Skeletal muscle cell (primary cell): ENCODE measurements at regions not wholly inside any gene's neighbourhood (a gene's known extent, or its start where the extent isn't known, plus 50 kb on each side); places are given as distances from the start of the nearest gene placed in this dataset.
"Not testable (repeated sequence)": the region's sequence is repeated elsewhere in the genome, so short reads cannot be mapped to it uniquely, and the experiment has no call there.

Source experiments
- DNase-seq: peaks from one replicate; pipeline ENCODE4 v3.0.0-alpha.2; 2010; ENCODE audit warnings: low read depth
- H3K4me3 ChIP-seq: 2 replicates; pipeline ENCODE4 v1.5.1; 2011; ENCODE audit warnings: low read depth, mild to moderate bottlenecking, control low read depth, low read length, moderate library complexity

DNA sequence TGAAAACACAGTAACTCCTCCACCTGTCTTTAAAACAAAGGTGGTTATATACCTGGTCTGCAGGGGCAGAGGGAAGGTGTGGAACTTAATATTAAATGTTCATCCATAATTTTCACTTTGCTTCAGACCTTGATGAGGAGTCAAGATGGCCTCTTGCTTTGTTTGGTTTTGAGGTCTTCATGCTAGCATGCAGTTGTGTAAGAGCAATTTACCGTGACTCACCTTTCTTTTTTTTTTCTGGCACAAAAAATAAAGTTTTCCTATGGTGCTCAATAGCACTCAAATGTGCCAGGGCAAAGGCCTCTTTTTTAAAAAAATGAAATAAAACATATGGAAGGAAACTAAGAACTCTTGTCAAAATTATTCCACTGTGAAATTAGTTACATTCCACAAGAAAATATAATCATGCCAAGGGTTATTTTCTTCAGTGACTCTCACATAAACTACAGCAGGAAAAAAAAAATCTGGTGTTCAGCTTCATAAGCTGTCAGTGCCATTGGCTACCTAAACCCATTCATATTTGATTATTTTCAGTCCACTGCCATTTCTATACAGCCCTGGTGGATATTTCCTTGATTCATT lies 128.2 kb downstream of the SLC7A11 start:
- peak; percentile 40 for DNase-seq

DNA sequence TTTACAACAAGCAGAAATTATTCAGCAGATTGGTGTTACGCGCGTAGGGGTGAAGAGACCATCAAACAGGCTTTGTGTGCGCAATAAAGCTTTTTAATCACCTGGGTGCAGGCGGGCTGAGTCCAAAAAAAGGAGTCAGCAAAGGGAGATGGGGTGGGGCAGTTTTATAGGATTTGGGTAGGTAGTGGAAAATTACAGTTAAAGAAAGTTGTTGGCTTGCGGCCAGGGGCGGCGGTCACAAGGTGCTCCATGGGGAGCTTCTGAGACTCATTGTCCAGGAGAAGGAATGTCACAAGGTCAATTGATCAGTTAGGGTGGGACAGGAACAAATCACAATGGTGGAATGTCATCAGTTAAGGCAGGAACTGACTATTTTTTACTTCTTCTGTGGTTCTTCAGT lies 129.3 kb downstream of the SLC7A11 start:
- not testable (repeated sequence) for H3K4me3 ChIP-seq, DNase-seq

More for the DNA sequence above, 128.2 kb downstream of the SLC7A11 start:
- H3K4me3 ChIP-seq: no peak overlapping the region

DNA sequence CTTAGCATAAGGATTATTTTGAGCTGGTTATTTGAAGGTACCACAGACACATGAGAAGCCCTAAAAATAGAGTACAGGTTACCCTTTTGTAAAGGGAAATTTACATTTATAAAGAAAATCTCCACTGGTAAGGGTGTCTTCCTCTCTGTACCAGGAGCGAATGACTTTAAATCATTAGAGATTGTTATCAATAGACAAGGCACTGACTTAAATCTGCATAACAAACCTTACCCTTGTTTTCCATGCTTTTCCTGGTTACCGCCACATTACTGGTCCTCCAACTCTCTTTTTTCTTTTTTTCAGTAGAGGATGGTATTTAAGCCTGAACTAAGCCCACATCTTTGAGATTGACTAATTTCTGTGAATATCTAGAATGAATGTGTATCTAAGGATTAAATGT lies 129.8 kb downstream of the SLC7A11 start:
- H3K4me3 ChIP-seq: no peak overlapping the region
- DNase-seq: no peak

DNA sequence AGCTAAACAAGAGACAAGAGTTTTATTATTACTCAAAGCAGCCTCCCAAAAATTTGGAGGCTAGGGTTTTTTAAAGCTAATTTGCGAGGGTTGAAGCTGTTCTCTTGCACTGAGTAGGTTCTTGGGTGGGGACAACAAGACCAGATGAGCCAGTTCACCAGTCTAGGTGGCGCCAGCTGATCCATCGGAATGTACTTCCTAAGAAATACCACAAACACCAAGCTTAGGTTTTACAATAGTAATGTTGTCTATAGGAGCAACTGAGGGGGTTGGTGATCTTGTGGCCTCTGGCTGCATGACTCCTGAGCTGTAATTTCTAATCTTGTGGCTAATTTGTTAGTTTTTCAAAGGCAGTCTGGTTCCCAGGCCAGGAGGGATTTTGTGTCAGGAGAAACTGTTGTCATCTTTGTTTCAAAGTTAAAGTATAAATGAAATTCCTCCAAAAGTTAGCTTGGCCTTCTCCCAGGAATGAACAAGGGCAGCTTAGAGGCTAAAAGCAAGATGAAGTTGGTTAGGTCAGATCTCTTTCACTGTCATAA lies 130.6 kb downstream of the SLC7A11 start:
- no peak overlapping the region for H3K4me3 ChIP-seq
- no peak for DNase-seq

DNA sequence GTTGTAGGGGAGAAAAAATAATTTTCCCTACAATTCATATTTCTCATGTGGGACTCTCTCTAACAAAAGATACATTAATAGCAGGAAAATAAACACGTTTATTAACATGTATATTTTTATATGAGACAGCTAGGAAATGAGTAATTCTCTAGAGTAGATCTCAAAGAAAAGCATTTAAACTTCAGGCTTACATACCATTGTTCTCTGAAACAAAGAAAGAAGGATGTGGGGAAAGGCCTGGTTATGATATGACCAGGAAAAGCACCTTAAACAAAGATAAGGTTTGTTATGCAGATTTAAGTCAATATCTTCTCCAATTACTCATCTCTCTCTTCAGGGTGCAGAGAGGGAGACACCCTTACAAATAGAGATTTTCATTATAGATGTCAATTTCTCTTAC lies 131.3 kb downstream of the SLC7A11 start:
- DNase-seq: no peak

DNA sequence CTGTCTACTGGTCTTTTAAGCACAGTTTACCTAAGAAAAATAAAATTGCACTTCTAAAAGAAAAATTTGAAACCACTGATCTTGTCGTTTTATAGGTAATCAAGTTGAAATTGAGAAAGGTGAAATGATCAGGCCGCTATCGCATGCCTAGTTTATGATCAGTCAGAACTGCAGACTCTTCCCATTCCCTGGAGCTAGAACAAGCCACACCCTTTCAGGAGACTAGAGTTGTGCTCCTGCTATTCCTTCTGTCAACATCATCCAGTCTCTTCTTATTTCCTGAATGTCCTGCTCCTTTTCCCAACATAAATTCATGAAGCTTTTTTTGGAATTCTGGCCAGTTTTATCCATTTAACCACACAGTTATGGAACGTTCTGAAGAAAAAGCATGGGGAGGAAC lies 135.1 kb downstream of the SLC7A11 start:
- DNase-seq: no peak
- H3K4me3 ChIP-seq: no peak overlapping the region

More for the DNA sequence above, 131.3 kb downstream of the SLC7A11 start:
- H3K4me3 ChIP-seq: no peak overlapping the region

DNA sequence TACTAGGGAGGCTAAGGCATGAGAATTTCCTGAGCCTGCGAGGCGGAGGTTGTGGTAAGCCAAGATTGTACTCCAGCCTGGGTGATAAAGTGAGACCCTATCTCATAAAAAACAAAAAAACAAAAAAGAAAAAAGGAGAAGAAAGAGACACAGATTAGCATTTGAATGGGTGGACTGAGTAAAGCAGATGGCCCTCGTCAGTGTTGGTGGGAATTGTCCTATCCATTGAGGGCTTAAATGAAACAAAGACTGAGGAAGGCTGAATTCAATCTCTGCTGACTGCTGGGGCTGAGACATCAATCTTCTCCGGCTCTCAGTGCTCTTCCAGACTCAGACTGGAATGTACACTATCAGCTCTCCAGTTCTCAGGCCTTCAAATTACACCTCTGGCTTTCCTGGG lies 136.8 kb downstream of the SLC7A11 start:
- no peak overlapping the region for H3K4me3 ChIP-seq
- DNase-seq: no peak

DNA sequence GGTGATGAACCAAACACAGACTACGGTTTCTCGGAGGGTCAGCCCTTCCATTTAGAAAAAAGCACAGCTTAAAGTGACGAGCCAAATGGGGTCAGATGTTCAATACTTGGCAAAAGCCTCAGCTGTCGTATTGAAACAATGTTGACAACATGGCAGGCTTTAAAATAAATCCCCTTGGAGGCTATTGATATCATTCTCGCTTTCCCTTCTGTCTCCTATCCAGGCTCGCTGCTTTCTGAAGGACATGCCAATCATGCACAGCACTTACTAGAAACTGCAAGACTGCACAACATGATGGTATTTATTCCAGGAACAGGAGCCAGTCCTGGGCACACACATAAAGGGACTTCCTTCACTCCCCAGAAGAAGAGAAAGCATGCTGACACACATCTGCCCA lies 137.9 kb downstream of the SLC7A11 start:
- DNase-seq: no peak
- no peak overlapping the region for H3K4me3 ChIP-seq

DNA sequence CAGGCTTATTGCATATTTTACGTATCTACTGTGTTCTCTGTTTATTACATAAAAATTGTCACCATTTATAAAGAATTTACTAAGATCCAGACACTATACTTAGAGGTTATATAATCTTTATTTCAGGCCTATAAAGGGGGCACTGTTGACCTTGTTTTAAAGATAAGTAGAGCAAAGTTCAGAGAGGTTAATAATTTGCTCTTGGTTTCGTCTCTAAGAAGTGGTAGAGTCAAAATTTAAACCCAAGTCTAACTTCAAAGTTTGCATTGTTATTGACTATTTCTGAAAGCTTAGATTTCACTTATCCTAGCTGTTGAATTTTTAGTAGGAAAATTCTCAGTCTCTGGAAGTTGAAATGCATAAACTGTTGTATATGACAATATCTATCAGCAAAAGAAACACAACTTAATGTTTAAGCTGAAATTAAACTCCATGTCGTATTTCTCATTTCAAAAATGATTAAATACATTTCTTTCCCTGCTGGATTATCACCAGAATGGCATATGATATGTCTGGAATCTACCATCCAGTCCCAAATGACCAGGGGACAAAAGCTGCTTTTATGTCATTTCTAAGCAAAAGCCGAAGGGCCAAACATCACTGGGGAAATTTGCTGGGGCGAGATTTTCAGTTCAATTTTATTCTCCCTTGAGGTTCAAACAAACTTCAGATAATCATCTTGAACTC lies 138.4 kb downstream of the SLC7A11 start:
- H3K4me3 ChIP-seq: no peak overlapping the region
- DNase-seq: no peak

DNA sequence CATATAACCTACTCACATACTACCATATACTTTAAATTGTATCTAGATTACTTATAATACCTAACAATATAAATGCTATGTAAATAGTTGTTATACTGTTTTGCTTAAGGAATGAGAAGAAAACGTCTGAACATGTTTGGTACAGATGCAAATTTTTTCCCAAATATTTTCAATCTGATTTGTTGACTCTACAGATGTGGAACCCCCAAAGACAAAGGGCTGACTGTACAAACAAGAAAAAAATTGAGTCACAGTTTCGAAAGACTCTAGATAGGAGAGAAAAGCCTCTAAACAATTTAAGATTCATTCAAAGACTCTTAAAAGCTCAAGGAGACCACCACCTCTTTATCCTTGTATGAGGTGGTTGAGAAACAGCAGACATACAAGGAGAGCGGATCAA lies 142.8 kb downstream of the SLC7A11 start:
- no peak overlapping the region for H3K4me3 ChIP-seq
- no peak for DNase-seq

DNA sequence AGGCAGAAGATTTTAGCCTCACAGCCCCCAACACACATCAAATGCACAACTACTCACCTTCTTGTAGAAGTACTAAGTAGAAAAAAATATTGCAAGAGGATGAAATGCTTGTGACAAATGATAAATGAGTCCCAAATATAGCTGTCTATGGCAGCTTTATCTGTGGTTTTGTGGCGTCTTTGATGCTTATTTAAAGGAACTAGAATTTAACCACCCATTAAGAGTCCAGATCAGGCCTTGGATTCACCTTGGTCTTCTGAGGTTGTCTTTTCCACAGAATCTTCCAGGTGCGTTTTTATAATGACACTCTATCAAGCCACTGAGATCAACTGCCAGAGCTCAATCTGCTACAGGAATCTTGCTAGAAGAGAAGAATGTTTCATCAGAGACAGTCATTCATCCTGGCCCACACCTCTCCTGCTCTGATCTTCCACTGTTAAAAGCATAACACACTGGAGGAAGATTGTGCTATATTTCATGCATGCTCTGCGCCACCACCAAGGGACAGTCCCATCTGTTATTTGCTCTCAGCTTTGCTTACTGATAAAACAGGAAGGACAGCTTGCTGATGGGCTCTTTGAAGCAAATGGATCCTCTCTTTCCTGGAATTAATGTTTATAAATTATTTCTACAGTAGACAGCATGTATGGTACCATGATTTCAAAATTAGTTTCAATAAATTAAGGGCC lies 144.1 kb downstream of the SLC7A11 start:
- DNase-seq: no peak
- no peak overlapping the region for H3K4me3 ChIP-seq

DNA sequence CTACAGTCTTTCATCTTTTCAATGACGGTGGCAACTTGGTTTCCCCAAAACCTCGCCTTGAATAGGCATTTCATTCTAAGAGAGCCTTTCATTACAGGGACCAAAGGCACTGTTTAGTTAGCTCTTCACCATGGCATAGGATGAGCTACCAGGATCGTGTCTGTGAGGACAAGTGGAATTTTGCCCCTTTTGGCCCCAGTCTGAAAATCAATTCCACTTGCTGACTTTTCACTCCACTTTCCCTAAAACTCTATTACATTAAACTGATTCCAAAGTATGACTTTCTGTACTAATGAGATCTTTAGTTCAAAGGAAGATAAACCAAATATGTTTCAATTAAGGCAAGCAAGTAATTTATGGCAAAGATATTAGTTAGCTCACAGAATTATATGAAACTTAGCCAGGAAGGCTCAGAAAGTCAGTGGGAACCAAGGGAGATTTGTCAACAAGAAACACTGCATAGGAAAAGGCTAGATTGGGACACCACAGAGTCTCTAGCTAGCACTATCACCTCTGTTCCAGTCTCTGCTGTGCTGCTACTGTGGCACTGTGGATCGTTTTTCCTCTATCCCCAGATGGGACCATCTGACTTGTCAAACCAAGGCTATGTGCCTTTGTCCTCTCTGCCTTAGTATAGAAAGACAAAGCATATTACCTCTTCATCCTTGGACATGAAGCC lies 145.6 kb downstream of the SLC7A11 start:
- DNase-seq: no peak
- H3K4me3 ChIP-seq: no peak overlapping the region

DNA sequence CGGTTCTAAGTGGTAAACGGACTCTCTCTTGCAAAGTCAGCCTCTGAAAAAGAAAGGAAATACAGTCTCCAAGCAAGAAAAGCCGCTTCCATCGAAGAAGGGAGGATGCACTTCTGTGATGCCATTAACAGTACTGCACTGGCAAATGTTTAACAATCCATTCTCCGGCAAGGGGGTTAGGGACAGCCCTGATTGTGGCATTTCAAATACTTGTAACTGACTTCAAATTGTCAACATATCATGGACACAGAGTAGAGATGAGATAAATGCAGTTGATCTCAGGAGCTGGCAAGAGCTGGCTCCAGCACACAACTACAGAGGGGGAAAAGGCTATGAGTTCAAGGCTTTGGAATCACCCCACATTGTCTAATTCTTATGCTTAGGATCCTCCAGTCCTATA lies 146.8 kb downstream of the SLC7A11 start:
- no peak for DNase-seq
- no peak overlapping the region for H3K4me3 ChIP-seq

DNA sequence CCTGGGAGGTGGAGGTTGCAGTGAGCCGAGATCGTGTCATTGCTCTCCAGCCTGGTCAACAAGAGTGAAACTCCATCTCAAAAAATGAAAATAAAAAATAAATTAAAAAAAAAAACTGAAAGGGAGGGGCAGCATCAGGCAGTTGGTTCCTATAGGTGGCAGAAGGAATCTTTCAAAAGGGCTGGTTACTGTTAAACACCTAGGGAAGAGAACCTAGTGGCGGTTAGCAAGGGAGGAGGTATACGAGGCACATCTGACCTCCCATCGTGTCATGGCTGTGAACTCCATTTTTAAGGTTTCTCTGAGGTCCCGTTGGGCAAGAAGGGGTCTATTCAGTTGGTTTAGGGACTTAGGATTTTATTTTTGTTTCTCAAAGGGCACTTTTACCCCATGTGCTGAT lies 150.1 kb downstream of the SLC7A11 start:
- no peak for DNase-seq
- H3K4me3 ChIP-seq: no peak overlapping the region

DNA sequence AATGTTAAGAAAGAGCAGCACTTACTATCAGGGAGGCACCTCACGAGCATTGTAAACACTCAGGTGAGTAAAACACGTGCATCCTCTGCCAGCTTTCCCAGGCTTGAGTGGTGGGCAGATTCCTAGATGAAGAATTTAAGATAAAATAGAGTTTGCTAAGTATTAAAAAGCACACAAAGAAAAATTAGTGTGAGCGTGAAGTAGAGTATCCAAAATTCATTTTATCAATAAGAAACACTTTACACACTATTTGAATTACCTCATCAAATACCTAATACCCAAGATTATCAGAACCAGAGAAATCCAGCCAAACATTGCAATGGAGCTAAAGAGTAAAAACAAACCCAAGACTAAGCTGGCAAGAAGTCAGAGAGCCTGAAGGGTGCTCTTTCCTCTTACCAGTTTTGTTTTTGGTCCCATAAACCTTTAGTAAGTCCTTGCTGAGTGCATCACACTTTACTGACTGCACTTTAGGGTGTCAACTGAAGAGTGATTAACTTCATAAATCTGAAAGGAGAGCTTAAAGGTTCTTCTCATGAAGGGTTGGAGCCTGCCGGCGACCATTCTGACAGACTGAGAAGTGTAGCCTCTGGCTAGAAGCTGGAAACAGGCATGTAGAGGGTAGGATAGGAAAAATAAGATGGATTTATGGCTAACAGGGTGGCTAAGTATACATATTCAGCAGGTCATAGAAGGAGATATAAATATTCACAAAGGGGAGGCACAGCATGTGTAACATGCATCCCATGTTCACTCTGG lies 151.1 kb downstream of the SLC7A11 start:
- no peak for DNase-seq
- no peak overlapping the region for H3K4me3 ChIP-seq

DNA sequence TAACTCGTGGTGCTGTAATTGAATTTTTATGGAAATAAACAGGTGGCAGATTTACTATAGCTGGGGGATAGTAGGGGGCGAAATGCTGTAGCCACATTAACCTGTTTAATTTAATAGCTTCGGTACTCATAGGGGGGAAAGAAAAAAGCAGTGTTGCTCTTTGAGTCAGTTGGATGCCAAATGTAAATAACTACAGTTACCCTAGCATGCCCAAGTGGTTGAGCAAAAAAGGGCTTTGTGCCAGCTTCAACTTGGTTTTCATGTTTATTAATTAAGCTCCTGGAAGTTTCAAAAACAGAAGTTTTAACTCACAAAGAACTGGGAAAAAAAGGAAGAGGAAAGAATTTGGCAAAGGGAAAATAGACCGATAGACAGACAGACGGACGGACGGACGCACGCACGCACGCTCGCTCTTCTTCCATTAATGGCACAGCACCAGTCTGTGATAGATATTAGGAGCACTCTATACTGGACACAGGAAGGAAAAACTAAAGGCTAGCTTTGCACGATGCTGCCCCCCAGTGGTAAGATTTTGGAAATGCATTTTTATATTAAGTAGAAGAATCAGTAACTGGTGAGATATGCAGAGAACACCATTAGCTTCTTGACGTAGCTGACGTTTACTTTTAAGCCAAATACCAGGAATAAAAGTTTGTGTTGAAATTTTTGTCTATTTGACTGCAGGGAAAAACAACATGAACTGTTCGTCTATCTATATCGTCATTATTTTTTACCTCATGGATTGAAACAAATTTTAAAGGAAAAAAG lies 151.8 kb downstream of the SLC7A11 start:
- DNase-seq: peak; percentile 43
- peak overlapping the region; percentile 34 for H3K4me3 ChIP-seq

DNA sequence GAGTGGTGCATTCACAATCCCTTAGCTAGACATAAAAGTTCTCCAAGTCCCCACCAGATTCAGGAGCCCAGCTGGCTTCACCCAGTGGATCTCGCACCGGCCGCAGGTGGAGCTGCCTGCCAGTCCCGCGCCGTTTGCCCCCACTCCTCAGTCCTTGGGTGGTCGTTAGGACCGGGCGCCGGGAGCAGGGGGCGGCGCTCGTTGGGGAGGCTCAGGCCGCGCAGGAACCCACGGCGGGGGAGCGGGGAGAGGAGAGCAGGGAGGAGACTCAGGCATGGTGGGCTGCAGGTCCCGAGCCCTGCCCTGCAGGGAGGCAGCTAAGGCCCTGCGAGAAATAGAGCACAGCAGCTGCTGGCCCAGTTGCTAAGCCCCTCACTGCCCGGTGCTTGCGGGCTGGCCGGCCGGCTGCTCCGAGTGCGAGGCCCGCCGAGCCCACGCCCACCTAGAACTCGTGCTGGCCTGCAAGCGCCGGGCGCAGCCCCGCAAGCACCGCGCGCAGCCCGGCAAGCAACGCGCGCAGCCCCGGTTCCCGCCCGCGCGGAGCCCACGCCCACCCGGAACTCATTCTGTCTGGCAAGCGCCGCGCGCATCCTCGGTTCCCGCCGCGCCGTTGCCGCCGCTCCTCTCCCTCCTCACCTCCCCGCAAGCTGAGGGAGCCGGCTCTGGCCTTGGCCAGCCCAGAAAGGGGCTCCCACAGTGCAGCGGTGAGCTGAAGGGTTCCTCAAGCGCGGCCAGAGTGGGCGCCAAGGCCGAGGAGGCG lies 153.5 kb downstream of the SLC7A11 start:
- H3K4me3 ChIP-seq: no peak overlapping the region

DNA sequence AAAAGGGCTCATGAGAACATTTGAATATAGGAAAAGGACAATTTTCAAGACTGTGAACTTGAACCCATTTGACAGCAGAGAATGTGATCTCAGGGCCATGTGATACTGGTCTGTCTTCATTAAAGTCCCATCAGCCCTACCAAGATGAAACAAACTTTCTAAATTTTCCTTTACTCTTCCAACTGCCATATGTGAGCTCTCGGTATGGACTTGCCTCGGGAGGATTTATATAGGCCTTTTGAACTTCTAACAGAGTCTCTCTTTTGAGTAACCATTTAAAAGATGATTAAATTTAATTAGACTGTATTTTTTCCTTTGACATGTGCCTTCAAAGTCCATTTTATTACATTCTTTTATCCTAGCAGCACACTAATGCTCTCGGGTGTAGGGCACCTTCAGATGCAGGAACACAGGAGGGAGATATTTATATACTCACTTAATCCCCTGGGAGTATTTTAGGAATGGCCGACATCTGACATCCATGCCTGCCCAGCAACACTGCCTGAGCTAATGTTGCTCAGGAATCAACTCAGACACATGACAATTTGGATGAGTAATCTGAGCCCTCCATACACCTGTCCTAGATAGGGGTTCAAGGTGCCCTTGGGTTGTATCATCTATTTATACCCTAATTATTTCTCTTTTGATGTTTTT lies 155.0 kb downstream of the SLC7A11 start:
- DNase-seq: no peak
- no peak overlapping the region for H3K4me3 ChIP-seq

More for the DNA sequence above, 153.5 kb downstream of the SLC7A11 start:
- DNase-seq: no peak
